ENCODE measurements at regions not wholly inside any gene's neighbourhood (a gene's known extent, or its start where the extent isn't known, plus 50 kb on each side); places are given as distances from the start of the nearest gene placed in this dataset.

GRCh38 chr3:27945229-27945628 lies 223.1 kb upstream of the EOMES start:
- DNase-seq = no peak

- DNase-seq = no peak
These were observed 238.0 kb upstream of the EOMES start for GRCh38 chr3:27960133-27960532.

- no peak for DNase-seq
These were observed 241.4 kb upstream of the EOMES start for GRCh38 chr3:27963519-27963918.

- DNase-seq = no peak
These were observed 249.5 kb upstream of the EOMES start for GRCh38 chr3:27971600-27971999.

- DNase-seq = no peak
These were observed 254.8 kb upstream of the EOMES start for GRCh38 chr3:27976933-27977332.

- no peak for DNase-seq
These were observed 256.3 kb upstream of the EOMES start for GRCh38 chr3:27978440-27978839.

GRCh38 chr3:27985369-27986035 lies 255.9 kb upstream of the CMC1 start:
- DNase-seq = no peak

GRCh38 chr3:27986234-27986879 lies 255.1 kb upstream of the CMC1 start:
- DNase-seq = no peak

- no peak for DNase-seq
These were observed 251.1 kb upstream of the CMC1 start for GRCh38 chr3:27990324-27990723.

- DNase-seq = no peak
These were observed 250.6 kb upstream of the CMC1 start for GRCh38 chr3:27990837-27991236.

- DNase-seq = no peak
These were observed 248.4 kb upstream of the CMC1 start for GRCh38 chr3:27993051-27993450.

GRCh38 chr3:28000608-28001007 lies 240.8 kb upstream of the CMC1 start:
- no peak for DNase-seq

GRCh38 chr3:28008235-28008634 lies 233.2 kb upstream of the CMC1 start:
- no peak for DNase-seq

- DNase-seq = no peak
These were observed 228.6 kb upstream of the CMC1 start for GRCh38 chr3:28012830-28013229.

- DNase-seq = no peak
These were observed 227.4 kb upstream of the CMC1 start for GRCh38 chr3:28013864-28014473.

GRCh38 chr3:28018925-28019718 lies 222.3 kb upstream of the CMC1 start:
- no peak for DNase-seq

GRCh38 chr3:28019740-28020139 lies 221.7 kb upstream of the CMC1 start:
- DNase-seq = no peak

- no peak for DNase-seq
These were observed 218.5 kb upstream of the CMC1 start for GRCh38 chr3:28022916-28023315.

- no peak for DNase-seq
These were observed 212.9 kb upstream of the CMC1 start for GRCh38 chr3:28028554-28028953.

GRCh38 chr3:28033059-28033784 lies 208.2 kb upstream of the CMC1 start:
- no peak for DNase-seq

GRCh38 chr3:28036599-28037575 lies 204.5 kb upstream of the CMC1 start:
- DNase-seq = no peak

- DNase-seq = no peak
These were observed 202.2 kb upstream of the CMC1 start for GRCh38 chr3:28039234-28039633.

All from activated T-cell treated with anti-CD3 and anti-CD28 coated beads for 4 hours (primary cell).